ENCODE measurements at regions not wholly inside any gene's neighbourhood (a gene's known extent, or its start where the extent isn't known, plus 50 kb on each side); places are given as distances from the start of the nearest gene placed in this dataset.

- Histone ChIP-seq H3K4me3 (replicated peaks; ENCODE audit: insufficient read depth, low read length) (no peak overlapping the region), H3K27me3 (ENCODE audit: insufficient read depth, poor library complexity, severe bottlenecking) (no peaks in the 10 kb centered on the region), H3K27ac (replicated peaks) (no peak overlapping the region)
- no peak for DNase-seq (ENCODE audit: low read depth in 1 of 2, low spot score in 1 of 2)
- TF ChIP-seq GABPA (IDR thresholded peaks at IDR 0.05; ENCODE audit: low read depth) (no peak), SPI1 (IDR thresholded peaks at IDR 0.05; ENCODE audit: borderline replicate concordance, low read depth) (no peak), CTCF (IDR thresholded peaks at IDR 0.05; ENCODE audit: insufficient read depth, low read length) (no peak), POLR2AphosphoS5 (IDR thresholded peaks at IDR 0.05; ENCODE audit: low read depth) (no peak), REST (IDR thresholded peaks at IDR 0.05; ENCODE audit: insufficient replicate concordance, low read depth) (no peak)
Observed at GRCh38 chr12:38110026-38110699, 206.4 kb upstream of the ALG10B start.

- TF ChIP-seq SPI1 (IDR thresholded peaks at IDR 0.05; ENCODE audit: borderline replicate concordance, low read depth) (no peak), REST (IDR thresholded peaks at IDR 0.05; ENCODE audit: insufficient replicate concordance, low read depth) (no peak), CTCF (IDR thresholded peaks at IDR 0.05; ENCODE audit: insufficient read depth, low read length) (no peak), GABPA (IDR thresholded peaks at IDR 0.05; ENCODE audit: low read depth) (no peak), POLR2AphosphoS5 (IDR thresholded peaks at IDR 0.05; ENCODE audit: low read depth) (no peak)
- H3K27me3 ChIP-seq (ENCODE audit: insufficient read depth, poor library complexity, severe bottlenecking), result no peaks in the 10 kb centered on the region
- no peak overlapping the region for H3K4me3 ChIP-seq (replicated peaks; ENCODE audit: insufficient read depth, low read length)
- no peak for DNase-seq (ENCODE audit: low read depth in 1 of 2, low spot score in 1 of 2)
- no peak overlapping the region for H3K27ac ChIP-seq (replicated peaks)
Observed at GRCh38 chr12:38113991-38114390, 202.6 kb upstream of the ALG10B start.

GRCh38 chr12:38116968-38117367, 199.6 kb upstream of the ALG10B start:
- no peak for DNase-seq (ENCODE audit: low read depth in 1 of 2, low spot score in 1 of 2)
- TF ChIP-seq POLR2AphosphoS5 (IDR thresholded peaks at IDR 0.05; ENCODE audit: low read depth) (no peak), REST (IDR thresholded peaks at IDR 0.05; ENCODE audit: insufficient replicate concordance, low read depth) (no peak), SPI1 (IDR thresholded peaks at IDR 0.05; ENCODE audit: borderline replicate concordance, low read depth) (no peak), GABPA (IDR thresholded peaks at IDR 0.05; ENCODE audit: low read depth) (no peak), CTCF (IDR thresholded peaks at IDR 0.05; ENCODE audit: insufficient read depth, low read length) (no peak)
- H3K27ac ChIP-seq (replicated peaks), result no peak overlapping the region
- no peak overlapping the region for H3K4me3 ChIP-seq (replicated peaks; ENCODE audit: insufficient read depth, low read length)
- no peaks in the 10 kb centered on the region for H3K27me3 ChIP-seq (ENCODE audit: insufficient read depth, poor library complexity, severe bottlenecking)

Measured in HL-60 (cell line).